Loucy (cell line): ENCODE measurements at regions not wholly inside any gene's neighbourhood (a gene's known extent, or its start where the extent isn't known, plus 50 kb on each side); places are given as distances from the start of the nearest gene placed in this dataset.

ENCODE experiments used
- H2AFZ ChIP-seq: fragments of 200-600 bp; sonication (generic); 2 replicates; pipeline ENCODE4 v1.6.0; 2016; ENCODE audit warnings: antibody characterized with exemption, mild to moderate bottlenecking, low read length, moderate library complexity
- H3F3A ChIP-seq: fragments of 200-600 bp; 2 replicates; pipeline ENCODE4 v1.6.0; 2016; ENCODE audit warnings: antibody characterized with exemption, low read depth, mild to moderate bottlenecking
- H3K27me3 ChIP-seq: fragments of 200-600 bp; sonication (generic); 2 replicates; pipeline ENCODE4 v1.6.1; 2014; ENCODE audit warnings: low read length, mild to moderate bottlenecking; ENCODE audit not compliant: insufficient read depth, poor library complexity, severe bottlenecking
- H3K36me3 ChIP-seq: fragments of 200-600 bp; sonication (generic); 2 replicates; pipeline ENCODE4 v1.6.1; 2016; ENCODE audit warnings: low read length; ENCODE audit not compliant: insufficient read depth
- H3K4me1 ChIP-seq: fragments of 200-600 bp; sonication (generic); 2 replicates; pipeline ENCODE4 v1.5.1; 2014; ENCODE audit warnings: low read length, mild to moderate bottlenecking; ENCODE audit not compliant: insufficient read depth, poor library complexity, severe bottlenecking
- H3K4me2 ChIP-seq: fragments of 200-600 bp; sonication (generic); 2 replicates; pipeline ENCODE4 v1.6.0; 2014; ENCODE audit warnings: antibody characterized with exemption, low read length, low read depth, mild to moderate bottlenecking; ENCODE audit not compliant: poor library complexity, severe bottlenecking
- H3K4me3 ChIP-seq: fragments of 200-600 bp; sonication (generic); 2 replicates; pipeline ENCODE4 v1.5.1; 2014; ENCODE audit warnings: low read length, mild to moderate bottlenecking, mixed read lengths; ENCODE audit not compliant: poor library complexity, severe bottlenecking
- H3K79me2 ChIP-seq: fragments of 200-600 bp; sonication (generic); 2 replicates; pipeline ENCODE4 v1.6.1; 2014; ENCODE audit warnings: low read length; ENCODE audit not compliant: insufficient read depth
- H3K9ac ChIP-seq: fragments of 200-600 bp; sonication (generic); 2 replicates; pipeline ENCODE4 v1.6.0; 2014; ENCODE audit warnings: mild to moderate bottlenecking, low read depth, low read length, moderate library complexity; ENCODE audit not compliant: poor library complexity, severe bottlenecking
- H3K9me2 ChIP-seq: fragments of 200-600 bp; sonication (generic); replicated peaks from 2 replicates; pipeline ENCODE4 v1.6.1; 2016; ENCODE audit warnings: low read depth, low read length, mixed read lengths
- H3K9me3 ChIP-seq: fragments of 200-600 bp; sonication (generic); 2 replicates; pipeline ENCODE4 v1.6.1; 2014; ENCODE audit warnings: mild to moderate bottlenecking, antibody characterized with exemption, low read length, low read depth; ENCODE audit not compliant: insufficient read depth
- H4K20me1 ChIP-seq: fragments of 200-600 bp; sonication (generic); 2 replicates; pipeline ENCODE4 v1.6.0; 2014; ENCODE audit warnings: antibody characterized with exemption, low read length, mild to moderate bottlenecking; ENCODE audit not compliant: insufficient read depth, poor library complexity, severe bottlenecking
- CTCF ChIP-seq: fragments of 200-600 bp; sonication (generic); conservative IDR thresholded peaks from 2 replicates; pipeline ENCODE4 v1.5.1; 2014; ENCODE audit warnings: mild to moderate bottlenecking, antibody characterized with exemption, low read length
- EZH2phosphoT487 ChIP-seq: fragments of 200-600 bp; IDR thresholded peaks from 2 replicates; pipeline ENCODE4 v1.6.1; 2018; ENCODE audit warnings: antibody characterized with exemption, mild to moderate bottlenecking, moderate library complexity, borderline replicate concordance

GRCh38 chr12:4037747-4038312, 164.6 kb upstream of the PARP11 start:
- Histone ChIP-seq H3K4me2 (no peak overlapping the region), H3K9me3 (no peaks in the 10 kb centered on the region), H2AFZ (no peak overlapping the region), H4K20me1 (no peaks in the 10 kb centered on the region), H3K36me3 (no peaks in the 10 kb centered on the region), H3K27me3 (no peaks in the 10 kb centered on the region), H3K79me2 (no peaks in the 10 kb centered on the region), H3F3A (no peaks in the 10 kb centered on the region), H3K9ac (no peak overlapping the region), H3K4me3 (no peak overlapping the region), H3K9me2 (no peaks in the 10 kb centered on the region), H3K4me1 (no peaks in the 10 kb centered on the region)
- TF ChIP-seq CTCF = peak; percentile 68
- TF ChIP-seq EZH2phosphoT487 = no peak

DNA sequence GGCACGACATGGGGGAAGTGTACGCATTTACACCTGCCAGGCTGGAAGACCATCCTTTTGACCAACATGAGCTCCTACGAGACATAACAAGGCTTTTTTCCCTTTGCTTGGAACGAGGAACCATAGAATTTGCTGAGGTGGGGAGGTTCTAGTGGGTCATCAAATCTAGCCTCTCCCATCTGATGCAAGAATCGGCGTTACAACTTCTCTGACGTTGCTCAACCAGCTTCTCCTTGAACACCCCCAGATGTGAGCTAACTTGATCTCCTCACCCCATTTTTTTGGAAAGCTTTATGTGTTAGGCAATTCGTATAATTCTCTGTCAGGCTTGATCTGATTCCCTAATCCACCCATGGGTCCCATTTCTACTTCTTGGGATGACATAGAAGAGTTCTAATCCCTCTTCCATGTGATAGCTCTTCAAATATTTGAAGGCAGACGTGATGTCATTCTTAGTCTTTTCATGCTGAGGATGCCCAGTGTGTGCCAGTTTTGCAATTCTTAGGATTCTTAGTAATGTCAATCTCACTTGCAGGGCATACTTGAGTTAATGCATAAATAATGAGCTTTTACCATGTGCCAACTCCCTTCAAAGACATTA, 163.6 kb upstream of the PARP11 start:
- no peaks in the 10 kb centered on the region for H3K4me1 ChIP-seq
- TF ChIP-seq EZH2phosphoT487 (no peak), CTCF (no peak)
- no peak overlapping the region for H3K4me3 ChIP-seq
- no peaks in the 10 kb centered on the region for H3K9me2 ChIP-seq
- no peaks in the 10 kb centered on the region for H4K20me1 ChIP-seq
- no peak overlapping the region for H2AFZ ChIP-seq
- H3K27me3 ChIP-seq = no peaks in the 10 kb centered on the region
- H3K4me2 ChIP-seq = no peak overlapping the region
- no peaks in the 10 kb centered on the region for H3K36me3 ChIP-seq
- no peak overlapping the region for H3K9ac ChIP-seq
- H3K79me2 ChIP-seq = no peaks in the 10 kb centered on the region
- no peaks in the 10 kb centered on the region for H3F3A ChIP-seq
- no peaks in the 10 kb centered on the region for H3K9me3 ChIP-seq

- H3K27me3 ChIP-seq = peaks cover 5% of the 10 kb centered on the region
- no peak overlapping the region for H3K9ac ChIP-seq
- no peak for TF ChIP-seq EZH2phosphoT487
- no peak for TF ChIP-seq CTCF
- no peak overlapping the region for H3K4me3 ChIP-seq
- no peaks in the 10 kb centered on the region for H3K79me2 ChIP-seq
- no peaks in the 10 kb centered on the region for H3F3A ChIP-seq
- H3K9me3 ChIP-seq = no peaks in the 10 kb centered on the region
- no peaks in the 10 kb centered on the region for H3K36me3 ChIP-seq
- H3K9me2 ChIP-seq = no peaks in the 10 kb centered on the region
- H3K4me2 ChIP-seq = no peak overlapping the region
- H3K4me1 ChIP-seq = no peaks in the 10 kb centered on the region
- H4K20me1 ChIP-seq = no peaks in the 10 kb centered on the region
- no peak overlapping the region for H2AFZ ChIP-seq
Measured at GRCh38 chr12:4034921-4035320, 161.7 kb upstream of the PARP11 start.
